H1 (cell line): ENCODE measurements at regions not wholly inside any gene's neighbourhood (a gene's known extent, or its start where the extent isn't known, plus 50 kb on each side); places are given as distances from the start of the nearest gene placed in this dataset.

ENCODE experiments used
- ASH2L ChIP-seq: fragments of 200-600, 300-600 bp; sonication (generic); IDR thresholded peaks from one replicate; pipeline ENCODE4 v1.7.1; 2017; ENCODE audit warnings: low read length
- TF ChIP-seq, protein P1 (sequence below): fragments of 300-600 bp; sonication (generic); IDR thresholded peaks from 2 replicates; pipeline ENCODE4 v1.7.1; 2012; ENCODE audit warnings: low read length, moderate library complexity, mild to moderate bottlenecking, inconsistent platforms; ENCODE audit not compliant: insufficient replicate concordance

DNA sequence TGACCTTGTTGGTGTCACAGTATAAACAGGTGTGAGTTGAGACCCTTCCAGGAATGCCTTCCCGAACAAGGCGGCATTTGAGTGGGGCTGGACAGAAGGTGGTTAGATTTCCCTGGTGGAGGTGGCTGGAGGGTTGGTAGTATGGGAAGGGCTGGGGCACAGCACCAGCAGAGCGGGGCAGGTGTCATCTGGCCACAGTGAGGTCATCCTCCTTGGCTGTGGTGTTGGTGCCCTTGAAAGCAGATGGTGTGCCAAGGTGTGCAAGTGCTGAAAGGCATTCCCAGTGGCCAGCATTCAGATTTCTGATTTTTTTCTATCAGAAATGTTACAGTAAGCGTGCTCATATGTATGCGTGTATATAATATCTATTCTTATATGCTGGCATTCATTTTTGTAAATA is 126.6 kb downstream of the LAT start (continued):
- TF ChIP-seq, protein P1, sequence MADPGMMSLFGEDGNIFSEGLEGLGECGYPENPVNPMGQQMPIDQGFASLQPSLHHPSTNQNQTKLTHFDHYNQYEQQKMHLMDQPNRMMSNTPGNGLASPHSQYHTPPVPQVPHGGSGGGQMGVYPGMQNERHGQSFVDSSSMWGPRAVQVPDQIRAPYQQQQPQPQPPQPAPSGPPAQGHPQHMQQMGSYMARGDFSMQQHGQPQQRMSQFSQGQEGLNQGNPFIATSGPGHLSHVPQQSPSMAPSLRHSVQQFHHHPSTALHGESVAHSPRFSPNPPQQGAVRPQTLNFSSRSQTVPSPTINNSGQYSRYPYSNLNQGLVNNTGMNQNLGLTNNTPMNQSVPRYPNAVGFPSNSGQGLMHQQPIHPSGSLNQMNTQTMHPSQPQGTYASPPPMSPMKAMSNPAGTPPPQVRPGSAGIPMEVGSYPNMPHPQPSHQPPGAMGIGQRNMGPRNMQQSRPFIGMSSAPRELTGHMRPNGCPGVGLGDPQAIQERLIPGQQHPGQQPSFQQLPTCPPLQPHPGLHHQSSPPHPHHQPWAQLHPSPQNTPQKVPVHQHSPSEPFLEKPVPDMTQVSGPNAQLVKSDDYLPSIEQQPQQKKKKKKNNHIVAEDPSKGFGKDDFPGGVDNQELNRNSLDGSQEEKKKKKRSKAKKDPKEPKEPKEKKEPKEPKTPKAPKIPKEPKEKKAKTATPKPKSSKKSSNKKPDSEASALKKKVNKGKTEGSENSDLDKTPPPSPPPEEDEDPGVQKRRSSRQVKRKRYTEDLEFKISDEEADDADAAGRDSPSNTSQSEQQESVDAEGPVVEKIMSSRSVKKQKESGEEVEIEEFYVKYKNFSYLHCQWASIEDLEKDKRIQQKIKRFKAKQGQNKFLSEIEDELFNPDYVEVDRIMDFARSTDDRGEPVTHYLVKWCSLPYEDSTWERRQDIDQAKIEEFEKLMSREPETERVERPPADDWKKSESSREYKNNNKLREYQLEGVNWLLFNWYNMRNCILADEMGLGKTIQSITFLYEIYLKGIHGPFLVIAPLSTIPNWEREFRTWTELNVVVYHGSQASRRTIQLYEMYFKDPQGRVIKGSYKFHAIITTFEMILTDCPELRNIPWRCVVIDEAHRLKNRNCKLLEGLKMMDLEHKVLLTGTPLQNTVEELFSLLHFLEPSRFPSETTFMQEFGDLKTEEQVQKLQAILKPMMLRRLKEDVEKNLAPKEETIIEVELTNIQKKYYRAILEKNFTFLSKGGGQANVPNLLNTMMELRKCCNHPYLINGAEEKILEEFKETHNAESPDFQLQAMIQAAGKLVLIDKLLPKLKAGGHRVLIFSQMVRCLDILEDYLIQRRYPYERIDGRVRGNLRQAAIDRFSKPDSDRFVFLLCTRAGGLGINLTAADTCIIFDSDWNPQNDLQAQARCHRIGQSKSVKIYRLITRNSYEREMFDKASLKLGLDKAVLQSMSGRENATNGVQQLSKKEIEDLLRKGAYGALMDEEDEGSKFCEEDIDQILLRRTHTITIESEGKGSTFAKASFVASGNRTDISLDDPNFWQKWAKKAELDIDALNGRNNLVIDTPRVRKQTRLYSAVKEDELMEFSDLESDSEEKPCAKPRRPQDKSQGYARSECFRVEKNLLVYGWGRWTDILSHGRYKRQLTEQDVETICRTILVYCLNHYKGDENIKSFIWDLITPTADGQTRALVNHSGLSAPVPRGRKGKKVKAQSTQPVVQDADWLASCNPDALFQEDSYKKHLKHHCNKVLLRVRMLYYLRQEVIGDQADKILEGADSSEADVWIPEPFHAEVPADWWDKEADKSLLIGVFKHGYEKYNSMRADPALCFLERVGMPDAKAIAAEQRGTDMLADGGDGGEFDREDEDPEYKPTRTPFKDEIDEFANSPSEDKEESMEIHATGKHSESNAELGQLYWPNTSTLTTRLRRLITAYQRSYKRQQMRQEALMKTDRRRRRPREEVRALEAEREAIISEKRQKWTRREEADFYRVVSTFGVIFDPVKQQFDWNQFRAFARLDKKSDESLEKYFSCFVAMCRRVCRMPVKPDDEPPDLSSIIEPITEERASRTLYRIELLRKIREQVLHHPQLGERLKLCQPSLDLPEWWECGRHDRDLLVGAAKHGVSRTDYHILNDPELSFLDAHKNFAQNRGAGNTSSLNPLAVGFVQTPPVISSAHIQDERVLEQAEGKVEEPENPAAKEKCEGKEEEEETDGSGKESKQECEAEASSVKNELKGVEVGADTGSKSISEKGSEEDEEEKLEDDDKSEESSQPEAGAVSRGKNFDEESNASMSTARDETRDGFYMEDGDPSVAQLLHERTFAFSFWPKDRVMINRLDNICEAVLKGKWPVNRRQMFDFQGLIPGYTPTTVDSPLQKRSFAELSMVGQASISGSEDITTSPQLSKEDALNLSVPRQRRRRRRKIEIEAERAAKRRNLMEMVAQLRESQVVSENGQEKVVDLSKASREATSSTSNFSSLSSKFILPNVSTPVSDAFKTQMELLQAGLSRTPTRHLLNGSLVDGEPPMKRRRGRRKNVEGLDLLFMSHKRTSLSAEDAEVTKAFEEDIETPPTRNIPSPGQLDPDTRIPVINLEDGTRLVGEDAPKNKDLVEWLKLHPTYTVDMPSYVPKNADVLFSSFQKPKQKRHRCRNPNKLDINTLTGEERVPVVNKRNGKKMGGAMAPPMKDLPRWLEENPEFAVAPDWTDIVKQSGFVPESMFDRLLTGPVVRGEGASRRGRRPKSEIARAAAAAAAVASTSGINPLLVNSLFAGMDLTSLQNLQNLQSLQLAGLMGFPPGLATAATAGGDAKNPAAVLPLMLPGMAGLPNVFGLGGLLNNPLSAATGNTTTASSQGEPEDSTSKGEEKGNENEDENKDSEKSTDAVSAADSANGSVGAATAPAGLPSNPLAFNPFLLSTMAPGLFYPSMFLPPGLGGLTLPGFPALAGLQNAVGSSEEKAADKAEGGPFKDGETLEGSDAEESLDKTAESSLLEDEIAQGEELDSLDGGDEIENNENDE = no peak
- no peak for TF ChIP-seq ASH2L
